Caco-2 (cell line): ENCODE measurements at regions not wholly inside any gene's neighbourhood (a gene's known extent, or its start where the extent isn't known, plus 50 kb on each side); places are given as distances from the start of the nearest gene placed in this dataset.

Experiments used
- BruUV-seq: library from RNA; stranded (reverse); fragments of 400-500 nt; replicated peaks from 2 replicates; lab custom pipeline; 2021; lab: Mats Ljungman, UMichigan
- CTCF ChIA-PET: fragments of 300-600 bp; sonication (Branson Sonifier 250); formaldehyde crosslinking; loops from one replicate; lab custom pipeline; 2022; ENCODE audit warnings: antibody characterized with exemption; lab: Charles Lee
- POLR2A ChIA-PET: fragments of 300-600 bp; sonication (Branson Sonifier 250); formaldehyde crosslinking; loops from one replicate; lab custom pipeline; 2022; ENCODE audit warnings: antibody characterized with exemption; lab: Charles Lee
- DNase-seq, 2 experiments: peaks; one replicate each; pipeline versions ENCODE4 v3.0.0 to v3.0.0-alpha.2; 2020 to 2022
- H3K27me3 ChIP-seq: replicated peaks from 2 replicates; pipeline ENCODE4 v1.6.0; 2011; ENCODE audit warnings: low read length; ENCODE audit not compliant: control insufficient read depth, insufficient read depth
- H3K36me3 ChIP-seq: 2 replicates; pipeline ENCODE4 v1.5.1; 2011; ENCODE audit warnings: low read length; ENCODE audit not compliant: control insufficient read depth, insufficient read depth
- H3K4me1 ChIP-seq: fragments of 250-450 bp; sonication (Bioruptor Pico); 2 replicates; pipeline ENCODE4 v1.5.1; 2020; ENCODE audit warnings: mild to moderate bottlenecking
- H3K4me3 ChIP-seq: 2 replicates; pipeline ENCODE4 v1.5.1; 2011; ENCODE audit warnings: low read depth, mild to moderate bottlenecking, control low read depth, low read length
- H3K9me3 ChIP-seq: fragments of 250-450 bp; sonication (Bioruptor Pico); 2 replicates; pipeline ENCODE4 v1.5.1; 2020; ENCODE audit warnings: mild to moderate bottlenecking, moderate library complexity
- H3K27ac Mint-ChIP-seq: one replicate; pipeline ENCODE4 v1.8.0; 2022; ENCODE audit warnings: mixed read lengths; ENCODE audit not compliant: unreplicated experiment
- H3K27me3 Mint-ChIP-seq: one replicate; pipeline ENCODE4 v1.8.0; 2022; ENCODE audit warnings: mixed read lengths; ENCODE audit not compliant: insufficient read depth, unreplicated experiment
- H3K36me3 Mint-ChIP-seq: one replicate; pipeline ENCODE4 v1.8.0; 2022; ENCODE audit warnings: mild to moderate bottlenecking, mixed read lengths; ENCODE audit not compliant: insufficient read depth, unreplicated experiment
- H3K4me1 Mint-ChIP-seq: one replicate; pipeline ENCODE4 v1.8.0; 2022; ENCODE audit warnings: low read depth, mixed read lengths; ENCODE audit not compliant: unreplicated experiment
- H3K4me3 Mint-ChIP-seq: one replicate; pipeline ENCODE4 v1.8.0; 2022; ENCODE audit warnings: mild to moderate bottlenecking, moderate library complexity, mixed read lengths; ENCODE audit not compliant: unreplicated experiment
- H3K9me3 Mint-ChIP-seq: one replicate; pipeline ENCODE4 v1.8.0; 2022; ENCODE audit warnings: mixed read lengths; ENCODE audit not compliant: unreplicated experiment
- intact Hi-C: fragments of 100-400 bp; cut with micrococcal nuclease; formaldehyde crosslinking; loops from one replicate; pipeline ENCODE4 v1.10.0; 2022; ENCODE audit not compliant: unreplicated experiment
- TF ChIP-seq, protein P1 (sequence below), 2 experiments: fragments of 200-600 bp in 1 of 2; IDR thresholded peaks; 1 replicate in 1 of 2; 2 replicates in 1 of 2; pipeline versions ENCODE4 v1.5.1 to v1.8.0; 2011 to 2022; ENCODE audit warnings: antibody characterized with exemption in 1 of 2, control low read depth in 1 of 2, inconsistent platforms in 1 of 2, low read depth in 1 of 2, low read length in 1 of 2, mild to moderate bottlenecking in 1 of 2, moderate library complexity in 1 of 2; ENCODE audit not compliant: insufficient read depth in 1 of 2, severe bottlenecking in 1 of 2, unreplicated experiment in 1 of 2

GRCh38 chr7:131945957-131946544, 389.6 kb upstream of the PODXL start:
- H3K9me3 ChIP-seq, result no peaks in the 10 kb centered on the region
- Mint-ChIP-seq H3K9me3 (no peaks in the 10 kb centered on the region), H3K4me1 (peaks cover 6% of the 10 kb centered on the region), H3K27me3 (peaks cover 28% of the 10 kb centered on the region), H3K4me3 (no peak overlapping the region), H3K27ac (no peak overlapping the region), H3K36me3 (no peaks in the 10 kb centered on the region)
- H3K27me3 ChIP-seq, result no peaks in the 10 kb centered on the region; the same call in none of the 2 replicates
- ChIA-PET CTCF (interaction anchor here (1.0 to 1.4 kb wide), 2 partner anchors 257 to 306 kb away, joined by 4 to 9 read pairs; no protein-coding TSS in a partner anchor), POLR2A (no interaction called here)
- intact Hi-C loops, result loop anchor here (1.0 to 5.0 kb wide), 6 partner anchors 51 to 634 kb away; no protein-coding TSS in a partner anchor
- H3K4me1 ChIP-seq, result peaks cover 13% of the 10 kb centered on the region
- no peak overlapping the region for H3K4me3 ChIP-seq
- TF ChIP-seq, protein P1, sequence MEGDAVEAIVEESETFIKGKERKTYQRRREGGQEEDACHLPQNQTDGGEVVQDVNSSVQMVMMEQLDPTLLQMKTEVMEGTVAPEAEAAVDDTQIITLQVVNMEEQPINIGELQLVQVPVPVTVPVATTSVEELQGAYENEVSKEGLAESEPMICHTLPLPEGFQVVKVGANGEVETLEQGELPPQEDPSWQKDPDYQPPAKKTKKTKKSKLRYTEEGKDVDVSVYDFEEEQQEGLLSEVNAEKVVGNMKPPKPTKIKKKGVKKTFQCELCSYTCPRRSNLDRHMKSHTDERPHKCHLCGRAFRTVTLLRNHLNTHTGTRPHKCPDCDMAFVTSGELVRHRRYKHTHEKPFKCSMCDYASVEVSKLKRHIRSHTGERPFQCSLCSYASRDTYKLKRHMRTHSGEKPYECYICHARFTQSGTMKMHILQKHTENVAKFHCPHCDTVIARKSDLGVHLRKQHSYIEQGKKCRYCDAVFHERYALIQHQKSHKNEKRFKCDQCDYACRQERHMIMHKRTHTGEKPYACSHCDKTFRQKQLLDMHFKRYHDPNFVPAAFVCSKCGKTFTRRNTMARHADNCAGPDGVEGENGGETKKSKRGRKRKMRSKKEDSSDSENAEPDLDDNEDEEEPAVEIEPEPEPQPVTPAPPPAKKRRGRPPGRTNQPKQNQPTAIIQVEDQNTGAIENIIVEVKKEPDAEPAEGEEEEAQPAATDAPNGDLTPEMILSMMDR (IDR thresholded peaks at IDR 0.05; ENCODE audit: insufficient read depth in 1 of 2, low read depth in 1 of 2, low read length in 1 of 2, severe bottlenecking in 1 of 2, unreplicated experiment in 1 of 2), result no peak
- DNase-seq, result no peak
- no peaks in the 10 kb centered on the region for H3K36me3 ChIP-seq
- BruUV-seq, result no TSS peak

DNA sequence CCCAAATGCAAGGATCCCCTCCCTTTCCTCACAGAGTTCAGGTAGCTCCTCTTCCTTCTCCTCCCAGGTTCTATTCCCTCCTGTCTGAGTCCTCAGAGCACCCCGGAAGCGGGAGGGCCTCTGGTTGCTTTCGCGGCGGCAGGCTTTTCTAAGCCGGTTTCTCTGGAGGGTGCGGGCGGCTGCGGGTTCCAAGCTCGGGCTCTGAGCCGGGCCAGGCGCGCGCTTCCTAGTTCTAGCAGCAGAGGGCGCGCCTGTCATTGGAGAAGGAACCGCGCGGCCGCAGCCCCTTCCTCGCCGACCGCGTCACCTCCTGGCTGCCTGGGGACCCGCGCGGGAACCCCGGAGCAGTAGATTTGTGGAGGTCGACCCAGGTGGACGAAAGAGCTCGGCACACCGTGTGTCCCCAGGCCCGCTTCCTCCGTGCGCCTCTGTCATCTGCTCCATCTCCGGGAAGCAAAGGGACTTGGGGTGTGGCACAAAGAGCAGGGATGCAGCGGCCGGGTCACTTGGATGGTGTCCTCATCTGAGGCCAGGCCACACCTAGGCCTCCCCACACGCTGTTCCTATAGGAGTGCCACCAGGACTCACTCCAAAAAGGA, 389.0 kb upstream of the PODXL start:
- Mint-ChIP-seq H3K4me3 (no peak overlapping the region), H3K36me3 (no peaks in the 10 kb centered on the region), H3K27me3 (peaks cover 32% of the 10 kb centered on the region), H3K4me1 (peaks cover 6% of the 10 kb centered on the region), H3K9me3 (no peaks in the 10 kb centered on the region), H3K27ac (no peak overlapping the region)
- no peak overlapping the region for H3K4me3 ChIP-seq
- TF ChIP-seq, protein P1 (IDR thresholded peaks at IDR 0.05; ENCODE audit: insufficient read depth in 1 of 2, low read depth in 1 of 2, low read length in 1 of 2, severe bottlenecking in 1 of 2, unreplicated experiment in 1 of 2), result peak; percentile 94
- H3K9me3 ChIP-seq, result no peaks in the 10 kb centered on the region
- peaks cover 13% of the 10 kb centered on the region for H3K4me1 ChIP-seq
- no peaks in the 10 kb centered on the region; the same call in none of the 2 replicates for H3K27me3 ChIP-seq
- intact Hi-C loops, result loop anchor here (1.0 to 5.0 kb wide), 6 partner anchors 52 to 635 kb away; no protein-coding TSS in a partner anchor
- H3K36me3 ChIP-seq, result no peaks in the 10 kb centered on the region
- POLR2A ChIA-PET, result no interaction called here
- DNase-seq, result peak; percentile 53 to 74
- CTCF ChIA-PET, result interaction anchor here (0.6 to 1.4 kb wide), 4 partner anchors 24 to 307 kb away, joined by 3 to 9 read pairs (median 4); no protein-coding TSS in a partner anchor
- BruUV-seq, result no TSS peak

- peaks cover 13% of the 10 kb centered on the region for H3K4me1 ChIP-seq
- intact Hi-C loops, result loop anchor here (1.0 to 5.0 kb wide), 6 partner anchors 53 to 636 kb away; no protein-coding TSS in a partner anchor
- no peaks in the 10 kb centered on the region for H3K9me3 ChIP-seq
- H3K4me3 Mint-ChIP-seq, result no peak overlapping the region
- TF ChIP-seq, protein P1 (IDR thresholded peaks at IDR 0.05; ENCODE audit: insufficient read depth in 1 of 2, low read depth in 1 of 2, low read length in 1 of 2, severe bottlenecking in 1 of 2, unreplicated experiment in 1 of 2), result no peak
- no TSS peak for BruUV-seq
- H3K36me3 ChIP-seq, result no peaks in the 10 kb centered on the region
- ChIA-PET CTCF (interaction anchor here (0.6 to 1.4 kb wide), 4 partner anchors 24 to 307 kb away, joined by 3 to 9 read pairs (median 4); no protein-coding TSS in a partner anchor), POLR2A (no interaction called here)
- peaks cover 37% of the 10 kb centered on the region for H3K27me3 Mint-ChIP-seq
- H3K4me1 Mint-ChIP-seq, result peaks cover 6% of the 10 kb centered on the region
- H3K27me3 ChIP-seq, result no peaks in the 10 kb centered on the region; the same call in none of the 2 replicates
- H3K27ac Mint-ChIP-seq, result no peak overlapping the region
- no peaks in the 10 kb centered on the region for H3K36me3 Mint-ChIP-seq
- no peaks in the 10 kb centered on the region for H3K9me3 Mint-ChIP-seq
- DNase-seq, result no peak
- H3K4me3 ChIP-seq, result no peak overlapping the region
These were observed 388.2 kb upstream of the PODXL start for GRCh38 chr7:131944556-131945069.
